ENCODE measurements at regions not wholly inside any gene's neighbourhood (a gene's known extent, or its start where the extent isn't known, plus 50 kb on each side); places are given as distances from the start of the nearest gene placed in this dataset.
A peak's percentile ranks its signal among the peaks of the same experiment; 100 is the strongest.

DNA sequence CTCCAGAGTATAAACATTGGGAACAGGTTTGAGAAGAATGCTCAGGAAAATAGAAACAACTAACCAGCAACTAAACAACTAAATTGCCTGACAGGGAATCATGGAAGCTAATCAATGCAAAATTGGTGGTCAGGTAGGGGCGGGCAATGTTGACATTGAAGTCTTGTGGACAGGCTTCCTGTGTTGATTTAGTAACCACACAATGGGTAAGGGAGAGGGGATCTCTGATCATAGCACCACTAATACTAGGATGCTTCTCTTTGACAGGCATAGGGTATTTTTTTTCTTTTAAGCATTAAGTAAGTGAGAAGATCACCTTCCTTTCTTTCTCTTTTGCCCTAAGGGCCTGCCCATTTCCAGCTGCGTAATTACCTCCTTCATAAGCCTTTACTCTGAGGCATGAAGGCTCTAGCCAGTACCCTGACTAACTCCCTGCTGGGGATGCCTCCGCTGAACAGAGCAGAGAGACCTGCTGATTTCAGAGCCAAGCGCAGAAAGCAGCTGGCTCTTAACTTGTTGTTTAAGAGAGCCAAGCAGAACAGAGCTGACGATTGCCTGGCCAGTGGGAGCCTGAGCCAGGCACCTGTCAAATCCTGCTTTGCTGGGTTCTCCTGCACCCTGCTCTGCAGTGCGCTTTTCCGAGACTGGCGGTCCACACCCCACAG, 118.7 kb downstream of the BMP2 start:
- Histone ChIP-seq H3K36me3 (ENCODE audit: control insufficient read depth, low read depth, low read length) (no peaks in the 10 kb centered on the region), H3K27me3 (ENCODE audit: control insufficient read depth, insufficient read depth, low read length) (no peaks in the 10 kb centered on the region), H3K27ac (ENCODE audit: low read length) (no peak overlapping the region), H3K4me3 (ENCODE audit: low read length) (no peak overlapping the region), H3K4me1 (ENCODE audit: control insufficient read depth, low read depth, low read length) (peaks cover 8% of the 10 kb centered on the region), H3K9ac (ENCODE audit: low read length) (no peak overlapping the region), H3K9me3 (ENCODE audit: control insufficient read depth, low read depth, low read length) (no peaks in the 10 kb centered on the region)

- Histone ChIP-seq H3K27ac (ENCODE audit: low read length) (no peak overlapping the region), H3K9ac (ENCODE audit: low read length) (no peak overlapping the region), H3K4me3 (ENCODE audit: low read length) (no peak overlapping the region), H3K4me1 (ENCODE audit: control insufficient read depth, low read depth, low read length) (peaks cover 8% of the 10 kb centered on the region), H3K36me3 (ENCODE audit: control insufficient read depth, low read depth, low read length) (no peaks in the 10 kb centered on the region), H3K27me3 (ENCODE audit: control insufficient read depth, insufficient read depth, low read length) (no peaks in the 10 kb centered on the region), H3K9me3 (ENCODE audit: control insufficient read depth, low read depth, low read length) (no peaks in the 10 kb centered on the region)
Measured at GRCh38 chr20:6887966-6888365, 120.5 kb downstream of the BMP2 start.

DNA sequence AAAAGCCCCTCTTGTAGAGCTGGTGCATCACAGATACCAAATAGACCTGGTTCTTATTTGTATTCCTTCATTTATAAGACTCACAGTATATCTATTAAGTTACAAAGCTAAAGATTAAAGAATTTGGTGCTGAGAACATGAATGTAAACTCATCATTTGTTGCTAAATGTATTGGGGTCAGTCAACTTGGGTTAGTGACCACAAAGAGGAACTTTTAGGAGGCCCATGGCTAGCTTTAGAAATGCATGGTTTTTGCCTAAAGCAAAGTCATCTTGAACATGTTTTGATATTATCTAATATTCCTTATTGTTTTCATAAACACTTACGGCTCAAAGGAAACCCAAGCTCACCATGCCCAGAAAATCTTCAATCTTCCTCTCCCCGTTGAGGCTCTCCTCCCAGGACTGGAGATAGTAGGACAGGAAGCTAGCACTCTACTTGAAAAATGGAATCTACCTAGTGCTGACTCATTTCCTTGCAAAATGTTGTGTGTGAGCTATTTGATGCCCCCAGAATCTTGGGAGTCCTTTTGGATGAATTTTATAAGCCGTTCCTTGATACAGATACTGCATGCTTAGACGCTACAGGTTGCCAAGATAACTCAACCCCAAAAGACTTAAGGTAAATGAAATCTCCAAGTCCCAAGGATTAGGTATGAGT, 121.4 kb downstream of the BMP2 start:
- H3K36me3 ChIP-seq (ENCODE audit: control insufficient read depth, low read depth, low read length): no peaks in the 10 kb centered on the region
- no peak overlapping the region for H3K4me3 ChIP-seq (ENCODE audit: low read length)
- no peaks in the 10 kb centered on the region for H3K9me3 ChIP-seq (ENCODE audit: control insufficient read depth, low read depth, low read length)
- H3K27me3 ChIP-seq (ENCODE audit: control insufficient read depth, insufficient read depth, low read length): no peaks in the 10 kb centered on the region
- no peak overlapping the region for H3K9ac ChIP-seq (ENCODE audit: low read length)
- H3K4me1 ChIP-seq (ENCODE audit: control insufficient read depth, low read depth, low read length): peaks cover 8% of the 10 kb centered on the region
- H3K27ac ChIP-seq (ENCODE audit: low read length): no peak overlapping the region

- Histone ChIP-seq H3K9me3 (ENCODE audit: control insufficient read depth, low read depth, low read length) (no peaks in the 10 kb centered on the region), H3K27me3 (ENCODE audit: control insufficient read depth, insufficient read depth, low read length) (no peaks in the 10 kb centered on the region), H3K4me1 (ENCODE audit: control insufficient read depth, low read depth, low read length) (no peaks in the 10 kb centered on the region)
Measured at GRCh38 chr20:6892724-6893123, 125.2 kb downstream of the BMP2 start.

GRCh38 chr20:6898928-6899327, 131.4 kb downstream of the BMP2 start:
- H3K36me3 ChIP-seq (ENCODE audit: control insufficient read depth, low read depth, low read length): no peaks in the 10 kb centered on the region
- H3K4me1 ChIP-seq (ENCODE audit: control insufficient read depth, low read depth, low read length): peaks cover 15% of the 10 kb centered on the region
- H3K9ac ChIP-seq (ENCODE audit: low read length): no peak overlapping the region
- H3K27ac ChIP-seq (ENCODE audit: low read length): no peak overlapping the region
- no peaks in the 10 kb centered on the region for H3K27me3 ChIP-seq (ENCODE audit: control insufficient read depth, insufficient read depth, low read length)
- no peak overlapping the region for H3K4me3 ChIP-seq (ENCODE audit: low read length)
- H3K9me3 ChIP-seq (ENCODE audit: control insufficient read depth, low read depth, low read length): no peaks in the 10 kb centered on the region

More at GRCh38 chr20:6892724-6893123, 125.2 kb downstream of the BMP2 start:
- no peaks in the 10 kb centered on the region for H3K36me3 ChIP-seq (ENCODE audit: control insufficient read depth, low read depth, low read length)
- H3K4me3 ChIP-seq (ENCODE audit: low read length): no peak overlapping the region
- no peak overlapping the region for H3K27ac ChIP-seq (ENCODE audit: low read length)
- H3K9ac ChIP-seq (ENCODE audit: low read length): no peak overlapping the region

DNA sequence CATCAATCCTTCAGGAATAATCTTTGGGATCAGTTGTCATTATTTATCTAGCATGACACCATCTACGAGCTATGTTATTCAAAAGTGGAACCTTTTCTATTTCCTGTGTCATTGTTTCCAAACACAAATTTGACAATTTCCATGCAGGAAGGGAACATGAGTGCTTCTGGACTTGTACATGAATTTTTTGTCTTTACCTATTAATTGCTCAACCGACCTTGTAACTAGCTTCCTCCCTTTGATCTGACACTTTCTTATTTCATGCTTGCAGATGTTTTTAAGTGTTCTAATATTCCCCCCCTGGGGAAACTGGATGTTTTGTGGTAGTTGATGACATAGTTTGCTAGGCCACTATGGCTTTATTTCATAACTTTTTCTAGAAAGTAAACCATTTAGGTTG, 139.4 kb downstream of the BMP2 start:
- no peak overlapping the region for H3K27ac ChIP-seq (ENCODE audit: low read length)
- peaks cover 40% of the 10 kb centered on the region for H3K4me1 ChIP-seq (ENCODE audit: control insufficient read depth, low read depth, low read length)
- H3K9ac ChIP-seq (ENCODE audit: low read length): no peak overlapping the region
- H3K27me3 ChIP-seq (ENCODE audit: control insufficient read depth, insufficient read depth, low read length): no peaks in the 10 kb centered on the region
- no peak overlapping the region for H3K4me3 ChIP-seq (ENCODE audit: low read length)
- no peaks in the 10 kb centered on the region for H3K36me3 ChIP-seq (ENCODE audit: control insufficient read depth, low read depth, low read length)
- H3K9me3 ChIP-seq (ENCODE audit: control insufficient read depth, low read depth, low read length): no peaks in the 10 kb centered on the region

DNA sequence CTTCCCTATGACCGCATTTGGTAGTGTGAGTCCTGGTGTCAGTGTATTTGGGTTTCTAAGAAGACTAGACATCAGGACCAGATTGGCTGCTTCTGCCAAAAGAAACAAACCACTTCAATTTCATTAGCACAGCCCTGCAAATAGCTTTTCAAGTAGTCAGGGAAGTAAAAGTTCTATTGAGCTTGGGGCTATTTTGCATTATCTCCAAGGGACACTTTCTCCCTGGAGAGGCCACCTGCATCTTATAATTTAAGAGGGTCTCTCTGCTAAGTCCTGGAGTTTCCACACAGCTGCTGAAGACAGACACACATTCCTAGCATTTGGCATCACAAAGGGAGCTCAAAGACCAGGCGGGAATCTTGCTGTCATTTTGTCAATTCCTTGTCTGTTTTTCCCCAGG, 141.2 kb downstream of the BMP2 start:
- Histone ChIP-seq H3K4me3 (ENCODE audit: low read length) (no peak overlapping the region), H3K4me1 (ENCODE audit: control insufficient read depth, low read depth, low read length) (peaks cover 40% of the 10 kb centered on the region), H3K9me3 (ENCODE audit: control insufficient read depth, low read depth, low read length) (no peaks in the 10 kb centered on the region), H3K9ac (ENCODE audit: low read length) (no peak overlapping the region), H3K36me3 (ENCODE audit: control insufficient read depth, low read depth, low read length) (no peaks in the 10 kb centered on the region), H3K27ac (ENCODE audit: low read length) (peak overlapping the region; percentile 62), H3K27me3 (ENCODE audit: control insufficient read depth, insufficient read depth, low read length) (no peaks in the 10 kb centered on the region)

GRCh38 chr20:6909608-6910007, 142.1 kb downstream of the BMP2 start:
- Histone ChIP-seq H3K9me3 (ENCODE audit: control insufficient read depth, low read depth, low read length) (no peaks in the 10 kb centered on the region), H3K36me3 (ENCODE audit: control insufficient read depth, low read depth, low read length) (no peaks in the 10 kb centered on the region), H3K4me3 (ENCODE audit: low read length) (no peak overlapping the region), H3K4me1 (ENCODE audit: control insufficient read depth, low read depth, low read length) (peaks cover 46% of the 10 kb centered on the region), H3K9ac (ENCODE audit: low read length) (no peak overlapping the region), H3K27me3 (ENCODE audit: control insufficient read depth, insufficient read depth, low read length) (no peaks in the 10 kb centered on the region), H3K27ac (ENCODE audit: low read length) (peak overlapping the region; percentile 25)

DNA sequence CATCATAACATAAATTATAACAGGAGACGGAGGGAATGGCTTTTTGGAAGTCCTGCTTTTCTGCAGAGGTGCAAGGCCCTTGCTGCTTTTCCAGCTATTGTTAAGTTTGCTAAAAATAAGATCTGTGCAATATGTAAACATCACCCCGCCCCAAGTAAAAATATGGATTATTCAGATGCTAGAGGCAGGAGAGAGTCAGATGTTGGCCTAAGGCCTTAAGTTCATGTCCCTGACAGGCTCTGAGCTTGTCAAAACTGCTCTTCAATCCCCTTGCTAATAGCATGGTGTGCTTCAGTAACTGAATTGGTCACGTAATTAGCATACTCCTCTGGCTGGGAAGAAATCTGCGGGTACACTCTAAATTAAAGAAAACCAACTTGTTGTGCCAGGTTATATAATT, 147.5 kb downstream of the BMP2 start:
- no peaks in the 10 kb centered on the region for H3K9me3 ChIP-seq (ENCODE audit: control insufficient read depth, low read depth, low read length)
- H3K36me3 ChIP-seq (ENCODE audit: control insufficient read depth, low read depth, low read length): no peaks in the 10 kb centered on the region
- H3K27ac ChIP-seq (ENCODE audit: low read length): no peak overlapping the region
- H3K4me1 ChIP-seq (ENCODE audit: control insufficient read depth, low read depth, low read length): peaks cover 30% of the 10 kb centered on the region
- no peak overlapping the region for H3K4me3 ChIP-seq (ENCODE audit: low read length)
- H3K9ac ChIP-seq (ENCODE audit: low read length): no peak overlapping the region
- H3K27me3 ChIP-seq (ENCODE audit: control insufficient read depth, insufficient read depth, low read length): no peaks in the 10 kb centered on the region

DNA sequence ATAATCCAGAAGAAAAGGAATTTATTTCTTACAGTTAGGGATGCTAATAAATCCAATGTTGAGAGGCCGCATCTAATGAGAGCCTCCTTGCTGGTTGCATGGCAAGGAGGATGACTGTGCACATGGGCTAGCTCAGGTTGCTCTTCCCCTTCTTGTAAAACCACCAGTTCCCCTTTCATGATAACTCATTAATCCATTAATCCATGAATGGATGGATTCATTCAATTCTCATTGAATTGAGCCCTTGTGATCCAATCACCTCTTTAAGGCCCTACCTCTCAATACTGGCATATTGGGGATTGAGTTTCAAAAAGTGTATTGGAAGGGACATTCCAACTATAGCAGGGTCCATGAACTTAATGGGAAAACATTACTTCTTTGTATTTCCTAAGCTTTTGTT, 149.5 kb downstream of the BMP2 start:
- Histone ChIP-seq H3K9me3 (ENCODE audit: control insufficient read depth, low read depth, low read length) (no peaks in the 10 kb centered on the region), H3K4me3 (ENCODE audit: low read length) (no peak overlapping the region), H3K4me1 (ENCODE audit: control insufficient read depth, low read depth, low read length) (peaks cover 19% of the 10 kb centered on the region), H3K36me3 (ENCODE audit: control insufficient read depth, low read depth, low read length) (no peaks in the 10 kb centered on the region), H3K27me3 (ENCODE audit: control insufficient read depth, insufficient read depth, low read length) (no peaks in the 10 kb centered on the region), H3K27ac (ENCODE audit: low read length) (no peak overlapping the region), H3K9ac (ENCODE audit: low read length) (no peak overlapping the region)

DNA sequence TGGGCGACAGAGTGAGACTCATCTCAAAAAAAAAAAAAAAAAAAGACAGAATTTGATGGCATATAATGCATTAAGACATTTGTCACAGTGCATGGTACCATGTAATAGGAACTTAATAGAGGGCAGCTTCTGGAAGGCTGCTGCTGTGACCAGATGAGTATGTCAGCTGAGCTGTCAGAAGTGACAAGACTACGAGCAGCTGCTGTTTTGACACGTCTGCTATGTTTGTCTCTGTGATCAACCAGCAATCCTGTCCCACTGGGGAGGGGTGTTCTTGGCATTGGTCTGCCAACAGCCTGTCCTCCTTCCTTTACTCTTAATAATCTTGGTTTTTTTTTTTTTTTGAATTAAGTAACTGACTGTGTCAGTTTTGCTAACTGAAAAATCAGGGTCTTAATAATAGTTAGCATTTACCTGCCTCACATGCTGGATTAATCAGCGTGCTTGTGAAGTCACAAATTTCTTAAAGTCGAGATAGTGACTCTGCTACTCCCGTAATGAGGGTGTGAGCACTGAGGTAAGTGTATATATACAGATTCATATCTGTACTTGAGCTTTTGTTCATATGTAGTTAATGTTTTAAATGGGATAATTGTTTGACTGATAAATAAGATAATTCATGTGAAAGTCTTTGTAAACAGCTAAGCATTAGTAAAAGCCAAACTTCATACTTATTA, 152.4 kb downstream of the BMP2 start:
- Histone ChIP-seq H3K4me1 (ENCODE audit: control insufficient read depth, low read depth, low read length) (peaks cover 9% of the 10 kb centered on the region), H3K27me3 (ENCODE audit: control insufficient read depth, insufficient read depth, low read length) (no peaks in the 10 kb centered on the region), H3K27ac (ENCODE audit: low read length) (no peak overlapping the region), H3K36me3 (ENCODE audit: control insufficient read depth, low read depth, low read length) (no peaks in the 10 kb centered on the region), H3K9me3 (ENCODE audit: control insufficient read depth, low read depth, low read length) (no peaks in the 10 kb centered on the region), H3K4me3 (ENCODE audit: low read length) (no peak overlapping the region), H3K9ac (ENCODE audit: low read length) (no peak overlapping the region)

All from iPS-18a (cell line).